DMS 273 (cell line): ENCODE measurements at regions not wholly inside any gene's neighbourhood (a gene's known extent, or its start where the extent isn't known, plus 50 kb on each side); places are given as distances from the start of the nearest gene placed in this dataset.
"Not testable (repeated sequence)": the region's sequence is repeated elsewhere in the genome, so short reads cannot be mapped to it uniquely, and the experiment has no call there.

Experiments
- DNase-seq: peaks from one replicate; lab custom pipeline; 2025; ENCODE audit not compliant: unreplicated experiment; lab: John Stamatoyannopoulos, UW

GRCh38 chr3:191148131-191148530 lies 50.9 kb upstream of the OSTN start:
- DNase-seq: no peak

GRCh38 chr3:191143224-191143623 lies 55.8 kb upstream of the OSTN start:
- no peak for DNase-seq

DNA sequence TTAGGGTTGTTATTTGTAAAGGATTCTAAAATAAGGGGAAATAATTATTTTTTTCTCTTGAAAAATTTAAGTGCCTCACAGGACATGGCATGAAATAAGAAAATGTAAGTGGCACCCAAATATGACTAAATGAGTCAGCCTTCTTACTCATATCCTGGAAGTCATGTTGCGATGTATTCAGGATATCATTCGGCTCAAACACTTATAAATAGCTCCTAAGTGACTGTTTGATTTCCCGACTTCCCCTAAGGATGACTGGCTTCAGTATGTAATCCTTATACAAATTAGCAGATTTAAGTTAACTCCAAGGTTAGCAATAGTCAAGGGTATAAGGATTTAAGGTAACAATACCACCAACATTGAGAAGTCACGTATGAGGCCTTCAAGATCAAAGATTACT lies 57.3 kb upstream of the OSTN start:
- DNase-seq: no peak

GRCh38 chr3:191139736-191140135 lies 59.3 kb upstream of the OSTN start:
- no peak for DNase-seq

GRCh38 chr3:191138937-191139336 lies 60.1 kb upstream of the OSTN start:
- no peak for DNase-seq

DNA sequence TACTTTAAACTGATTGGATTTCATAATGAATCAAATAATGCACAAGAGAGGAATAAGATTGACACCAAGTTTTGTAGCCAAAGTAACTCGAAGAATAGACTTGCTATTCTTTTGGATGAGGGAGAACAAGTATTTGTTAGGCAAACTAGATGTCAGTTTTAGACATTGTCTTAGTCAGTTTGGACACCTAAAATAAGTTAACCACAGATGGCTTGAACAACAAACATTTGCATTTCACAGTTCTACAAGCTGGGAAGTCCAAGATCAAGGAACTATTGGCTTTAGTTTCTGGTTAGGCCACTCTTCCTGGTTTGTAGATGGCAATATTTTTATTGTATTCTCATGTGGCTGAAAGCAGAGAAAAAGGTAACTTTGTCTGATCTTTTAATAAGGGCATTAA lies 61.3 kb upstream of the OSTN start:
- no peak for DNase-seq

GRCh38 chr3:191136347-191136746 lies 62.7 kb upstream of the OSTN start:
- DNase-seq: peak; percentile 44

GRCh38 chr3:191135175-191135574 lies 63.9 kb upstream of the OSTN start:
- no peak for DNase-seq

DNA sequence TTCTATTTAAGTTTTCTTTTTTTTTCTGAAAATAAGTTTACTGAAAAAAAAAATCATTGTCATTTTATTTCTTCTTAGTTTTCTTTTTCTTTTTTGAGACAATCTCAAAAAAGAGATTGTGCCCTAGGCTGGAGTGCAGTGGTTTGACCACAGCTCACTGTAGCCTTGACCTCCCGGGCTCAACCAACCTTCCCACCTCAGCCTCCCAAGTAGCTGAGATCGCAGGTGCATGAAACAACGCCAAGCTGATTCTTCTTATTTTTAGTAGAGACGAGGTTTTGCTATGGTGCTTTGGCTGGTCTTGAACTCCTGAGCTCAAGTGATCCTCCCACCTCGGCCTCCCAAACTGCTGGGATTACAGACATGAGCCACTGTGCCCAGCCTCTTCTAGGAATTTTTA lies 65.7 kb upstream of the OSTN start:
- no peak for DNase-seq

- DNase-seq: no peak
Observed at GRCh38 chr3:191131305-191131704, 67.7 kb upstream of the OSTN start.

- not testable (repeated sequence) for DNase-seq
Observed at GRCh38 chr3:191124891-191125290, 74.2 kb upstream of the OSTN start.

DNA sequence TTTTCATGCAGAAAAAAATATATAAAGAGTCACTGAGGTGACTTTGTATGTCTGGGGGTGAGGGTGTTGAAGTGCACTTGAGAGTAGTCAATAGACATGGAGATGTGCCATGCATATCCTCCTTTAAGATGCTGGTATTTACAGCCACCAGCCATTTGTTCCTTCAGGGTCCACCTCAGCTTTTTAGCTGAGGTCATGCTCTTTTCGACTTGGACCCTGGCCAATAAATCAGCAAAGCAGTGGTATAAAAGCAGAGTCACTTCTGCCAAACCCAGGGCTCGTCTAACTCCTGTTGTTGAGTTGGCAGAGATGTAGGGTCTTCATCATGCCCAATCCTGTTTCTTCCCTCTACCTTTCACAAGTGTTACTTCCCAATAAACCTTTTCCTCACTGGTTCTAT lies 75.1 kb upstream of the OSTN start:
- no peak for DNase-seq

GRCh38 chr3:191123231-191123630 lies 75.8 kb upstream of the OSTN start:
- no peak for DNase-seq

DNA sequence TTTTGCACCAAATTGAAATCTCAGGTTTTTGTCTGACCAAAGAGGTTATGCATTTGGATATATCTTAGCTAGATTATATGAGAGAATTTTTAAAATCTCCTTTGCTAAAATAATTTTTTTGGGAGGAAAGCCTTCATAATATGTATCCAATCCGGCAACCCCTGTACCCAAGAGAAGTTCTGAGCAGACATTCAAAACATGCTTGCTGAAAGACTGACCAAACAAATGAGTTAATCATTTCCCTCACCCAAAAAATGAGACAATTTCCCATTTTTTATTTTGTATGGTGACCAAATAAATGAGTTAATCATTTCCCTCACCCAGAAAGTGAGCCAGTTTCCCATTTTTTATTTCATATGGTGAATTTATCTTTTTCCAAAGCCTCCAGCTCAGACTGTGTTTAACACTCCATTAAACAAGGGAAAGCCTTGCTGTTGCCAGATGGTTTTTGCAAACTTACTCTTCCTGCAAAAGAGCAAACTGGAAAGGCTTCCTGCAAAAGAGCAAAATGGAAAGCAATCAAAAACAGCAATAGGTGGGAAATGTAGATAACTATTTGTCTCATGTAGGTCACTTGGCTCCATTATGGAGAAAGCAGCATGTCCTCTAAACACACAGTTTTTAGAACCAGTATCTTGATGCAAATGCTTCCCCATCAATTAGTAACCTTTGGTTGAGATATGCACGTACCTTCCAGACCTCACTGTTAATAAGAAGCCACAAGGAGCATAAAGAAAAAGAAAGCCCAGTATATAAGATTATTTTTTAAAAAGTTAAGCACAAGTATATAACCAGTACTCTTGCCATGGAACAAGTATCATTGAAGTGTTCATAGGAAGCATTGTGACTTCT lies 78.4 kb upstream of the OSTN start:
- DNase-seq: no peak

GRCh38 chr3:191119415-191120295 lies 79.4 kb upstream of the OSTN start:
- no peak for DNase-seq

- DNase-seq: no peak
Observed at GRCh38 chr3:191111722-191112121, 87.3 kb upstream of the OSTN start.

GRCh38 chr3:191105418-191105817 lies 93.6 kb upstream of the OSTN start:
- DNase-seq: no peak

GRCh38 chr3:191100516-191100915 lies 98.5 kb upstream of the OSTN start:
- no peak for DNase-seq

- no peak for DNase-seq
Observed at GRCh38 chr3:191094057-191094845, 104.8 kb upstream of the OSTN start.

GRCh38 chr3:191087391-191087790 lies 111.7 kb upstream of the OSTN start:
- DNase-seq: no peak

DNA sequence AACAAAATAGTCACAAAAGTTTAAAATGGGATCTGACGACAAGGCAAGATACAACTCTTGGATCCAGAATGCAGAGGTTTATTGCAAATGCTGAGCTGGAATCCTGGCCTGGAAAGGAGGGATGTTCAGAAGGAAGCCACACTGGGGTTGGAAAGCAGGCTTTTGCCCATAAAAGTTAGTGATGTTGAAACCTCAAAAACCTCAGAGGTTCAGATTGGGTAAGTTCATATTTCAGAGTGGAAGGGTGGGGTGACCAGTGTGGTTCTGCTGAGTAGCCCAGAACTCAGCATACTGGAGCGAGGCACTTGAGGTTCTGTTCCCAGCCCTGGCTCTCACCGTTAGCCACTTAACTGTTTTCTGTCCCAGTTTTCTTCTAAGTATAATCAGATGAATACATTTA lies 114.0 kb upstream of the OSTN start:
- DNase-seq: no peak
